GM23248 (cell line): ENCODE measurements at regions not wholly inside any gene's neighbourhood (a gene's known extent, or its start where the extent isn't known, plus 50 kb on each side); places are given as distances from the start of the nearest gene placed in this dataset.

Experiments used
- DNase-seq: peaks from one replicate; pipeline ENCODE4 v3.0.0-alpha.2; 2015
- H2AFZ ChIP-seq: fragments of 200-600 bp; sonication (generic); 2 replicates; pipeline ENCODE4 v1.6.1; 2016; ENCODE audit warnings: antibody characterized with exemption
- H3F3A ChIP-seq: fragments of 200-600 bp; sonication (generic); 2 replicates; pipeline ENCODE4 v1.6.1; 2016; ENCODE audit warnings: mild to moderate bottlenecking, antibody characterized with exemption, mixed run types; ENCODE audit not compliant: insufficient read depth
- H3K27ac ChIP-seq: fragments of 200-600 bp; sonication (generic); 2 replicates; pipeline ENCODE4 v1.5.1; 2016; ENCODE audit warnings: mild to moderate bottlenecking
- H3K27me3 ChIP-seq: fragments of 200-600 bp; sonication (generic); replicated peaks from 2 replicates; pipeline ENCODE4 v1.6.1; 2016; ENCODE audit warnings: mild to moderate bottlenecking; ENCODE audit not compliant: insufficient read depth
- H3K36me3 ChIP-seq: fragments of 200-600 bp; sonication (generic); 2 replicates; pipeline ENCODE4 v1.6.1; 2016; ENCODE audit warnings: low read depth, mild to moderate bottlenecking
- H3K4me1 ChIP-seq: fragments of 200-600 bp; sonication (generic); 2 replicates; pipeline ENCODE4 v1.6.1; 2016; ENCODE audit warnings: mild to moderate bottlenecking; ENCODE audit not compliant: insufficient read depth
- H3K4me2 ChIP-seq: fragments of 200-600 bp; sonication (generic); one replicate; pipeline ENCODE4 v1.6.1; 2016; ENCODE audit warnings: mild to moderate bottlenecking; ENCODE audit not compliant: unreplicated experiment
- H3K4me3 ChIP-seq: fragments of 200-600 bp; sonication (generic); 2 replicates; pipeline ENCODE4 v1.5.1; 2016; ENCODE audit warnings: mild to moderate bottlenecking
- H3K79me2 ChIP-seq: fragments of 200-600 bp; sonication (generic); 2 replicates; pipeline ENCODE4 v1.6.1; 2016; ENCODE audit warnings: mild to moderate bottlenecking; ENCODE audit not compliant: insufficient read depth
- H3K9ac ChIP-seq: fragments of 200-600 bp; sonication (generic); 2 replicates; pipeline ENCODE4 v1.6.1; 2016; ENCODE audit warnings: mild to moderate bottlenecking
- H3K9me2 ChIP-seq: fragments of 200-600 bp; sonication (generic); 2 replicates; pipeline ENCODE4 v1.6.1; 2016; ENCODE audit warnings: mixed run types, mild to moderate bottlenecking, moderate library complexity; ENCODE audit not compliant: insufficient read depth
- H3K9me3 ChIP-seq: fragments of 200-600 bp; sonication (generic); one replicate; pipeline ENCODE4 v1.6.1; 2017; ENCODE audit warnings: low read depth
- H4K20me1 ChIP-seq: fragments of 200-600 bp; sonication (generic); 2 replicates; pipeline ENCODE4 v1.6.0; 2016; ENCODE audit not compliant: insufficient read depth
- EZH2 ChIP-seq: fragments of 200-600 bp; sonication (generic); IDR thresholded peaks from 2 replicates; pipeline ENCODE4 v1.6.1; 2018; ENCODE audit warnings: antibody characterized with exemption, mild to moderate bottlenecking; ENCODE audit not compliant: insufficient read depth, poor library complexity, severe bottlenecking
- EZH2phosphoT487 ChIP-seq: fragments of 200-600 bp; sonication (generic); IDR thresholded peaks from 2 replicates; pipeline ENCODE4 v1.6.1; 2018; ENCODE audit warnings: antibody characterized with exemption, moderate library complexity, mild to moderate bottlenecking, low read depth; ENCODE audit not compliant: insufficient read depth
- WGBS, 2 experiments: methylation state at CpG; one replicate each; pipeline ENCODE4 v1.1.6; 2015 to 2017; ENCODE audit warnings: low lambda C conversion rate in 2 of 2, low coverage in 1 of 2; ENCODE audit errors: missing lambda C conversion rate in 2 of 2; 5-methylcytosine and 5-hydroxymethylcytosine counted together
- in situ Hi-C: fragments of 300-500 bp; cut with MboI; formaldehyde crosslinking; loops from 2 replicates; pipeline ENCODE4 v1.15.0; 2020

GRCh38 chr7:85426487-85426960 is 239.7 kb upstream of the SEMA3D start:
- DNase-seq = peak; percentile 41
- Histone ChIP-seq H3K36me3 (no peaks in the 10 kb centered on the region), H3F3A (no peaks in the 10 kb centered on the region), H2AFZ (no peak overlapping the region), H3K4me3 (no peak overlapping the region), H4K20me1 (no peaks in the 10 kb centered on the region), H3K9me2 (no peaks in the 10 kb centered on the region), H3K4me1 (no peaks in the 10 kb centered on the region), H3K9ac (no peak overlapping the region), H3K9me3 (no peaks in the 10 kb centered on the region), H3K79me2 (no peaks in the 10 kb centered on the region), H3K4me2 (no peak overlapping the region), H3K27me3 (no peaks in the 10 kb centered on the region), H3K27ac (no peak overlapping the region)
- in situ Hi-C loops = no loop called here
- WGBS, 2 experiments = 88 to 93% methylated on average over 2 of the region's 2 CpGs
- TF ChIP-seq EZH2 = no peak
- no peak for TF ChIP-seq EZH2phosphoT487

- Histone ChIP-seq H3K4me1 (no peaks in the 10 kb centered on the region), H3K27ac (no peak overlapping the region), H3K79me2 (no peaks in the 10 kb centered on the region), H3K9me2 (no peaks in the 10 kb centered on the region), H3F3A (no peaks in the 10 kb centered on the region), H3K4me3 (no peak overlapping the region), H3K4me2 (no peak overlapping the region), H3K27me3 (no peaks in the 10 kb centered on the region), H4K20me1 (no peaks in the 10 kb centered on the region), H3K9me3 (no peaks in the 10 kb centered on the region), H3K9ac (no peak overlapping the region), H2AFZ (no peak overlapping the region), H3K36me3 (no peaks in the 10 kb centered on the region)
- in situ Hi-C loops = no loop called here
- no peak for TF ChIP-seq EZH2phosphoT487
- no peak for TF ChIP-seq EZH2
- WGBS, 2 experiments = 78 to 81% methylated on average over 7 of the region's 7 CpGs
- DNase-seq = no peak
Observed at GRCh38 chr7:85424298-85424697, 237.4 kb upstream of the SEMA3D start.

- 96% methylated on average over 20 of the region's 21 CpGs for whole genome bisulfite sequencing, 2 experiments
- in situ Hi-C loops = no loop called here
Observed at GRCh38 chr7:85423209-85423895, 236.5 kb upstream of the SEMA3D start.

GRCh38 chr7:85415743-85416142 is 228.9 kb upstream of the SEMA3D start:
- no peak for DNase-seq
- no peaks in the 10 kb centered on the region for H3K79me2 ChIP-seq
- H3K36me3 ChIP-seq = no peaks in the 10 kb centered on the region
- H3K27me3 ChIP-seq = no peaks in the 10 kb centered on the region
- H3K4me1 ChIP-seq = no peaks in the 10 kb centered on the region
- in situ Hi-C loops = no loop called here
- 84 to 96% methylated on average over 1 of the region's 1 CpG for WGBS, 2 experiments
- H3F3A ChIP-seq = no peaks in the 10 kb centered on the region
- no peaks in the 10 kb centered on the region for H3K9me3 ChIP-seq
- H3K4me3 ChIP-seq = no peak overlapping the region
- H4K20me1 ChIP-seq = no peaks in the 10 kb centered on the region
- TF ChIP-seq EZH2 (no peak), EZH2phosphoT487 (no peak)
- H3K27ac ChIP-seq = no peak overlapping the region
- H3K4me2 ChIP-seq = no peak overlapping the region
- no peak overlapping the region for H3K9ac ChIP-seq
- no peaks in the 10 kb centered on the region for H3K9me2 ChIP-seq
- no peak overlapping the region for H2AFZ ChIP-seq

More at GRCh38 chr7:85423209-85423895, 236.5 kb upstream of the SEMA3D start:
- H3K9ac ChIP-seq = no peak overlapping the region
- H2AFZ ChIP-seq = no peak overlapping the region
- no peaks in the 10 kb centered on the region for H3K36me3 ChIP-seq
- H3K4me1 ChIP-seq = no peaks in the 10 kb centered on the region
- no peak overlapping the region for H3K4me2 ChIP-seq
- no peak overlapping the region for H3K27ac ChIP-seq
- H4K20me1 ChIP-seq = no peaks in the 10 kb centered on the region
- no peaks in the 10 kb centered on the region for H3F3A ChIP-seq
- TF ChIP-seq EZH2phosphoT487 = no peak
- no peak for TF ChIP-seq EZH2
- no peaks in the 10 kb centered on the region for H3K9me3 ChIP-seq
- H3K4me3 ChIP-seq = no peak overlapping the region
- DNase-seq = no peak
- H3K9me2 ChIP-seq = no peaks in the 10 kb centered on the region
- no peaks in the 10 kb centered on the region for H3K27me3 ChIP-seq
- H3K79me2 ChIP-seq = no peaks in the 10 kb centered on the region

- Histone ChIP-seq H3K79me2 (no peaks in the 10 kb centered on the region), H3K4me2 (no peak overlapping the region), H3K9me3 (no peaks in the 10 kb centered on the region), H3K36me3 (no peaks in the 10 kb centered on the region), H3K27me3 (no peaks in the 10 kb centered on the region), H3K4me1 (no peaks in the 10 kb centered on the region), H3K4me3 (no peak overlapping the region), H3K9me2 (no peaks in the 10 kb centered on the region), H3F3A (no peaks in the 10 kb centered on the region), H3K27ac (no peak overlapping the region), H3K9ac (no peak overlapping the region), H4K20me1 (no peaks in the 10 kb centered on the region), H2AFZ (no peak overlapping the region)
- in situ Hi-C loops = no loop called here
- no peak for DNase-seq
- TF ChIP-seq EZH2phosphoT487 (no peak), EZH2 (no peak)
- WGBS, 2 experiments = 84% methylated on average over 6 of the region's 6 CpGs
Observed at GRCh38 chr7:85413718-85414117, 226.9 kb upstream of the SEMA3D start.
